ENCODE measurements at regions not wholly inside any gene's neighbourhood (a gene's known extent, or its start where the extent isn't known, plus 50 kb on each side); places are given as distances from the start of the nearest gene placed in this dataset.

- TF ChIP-seq POLR2A (IDR thresholded peaks at IDR 0.05) = no peak
- TF ChIP-seq, protein P1, sequence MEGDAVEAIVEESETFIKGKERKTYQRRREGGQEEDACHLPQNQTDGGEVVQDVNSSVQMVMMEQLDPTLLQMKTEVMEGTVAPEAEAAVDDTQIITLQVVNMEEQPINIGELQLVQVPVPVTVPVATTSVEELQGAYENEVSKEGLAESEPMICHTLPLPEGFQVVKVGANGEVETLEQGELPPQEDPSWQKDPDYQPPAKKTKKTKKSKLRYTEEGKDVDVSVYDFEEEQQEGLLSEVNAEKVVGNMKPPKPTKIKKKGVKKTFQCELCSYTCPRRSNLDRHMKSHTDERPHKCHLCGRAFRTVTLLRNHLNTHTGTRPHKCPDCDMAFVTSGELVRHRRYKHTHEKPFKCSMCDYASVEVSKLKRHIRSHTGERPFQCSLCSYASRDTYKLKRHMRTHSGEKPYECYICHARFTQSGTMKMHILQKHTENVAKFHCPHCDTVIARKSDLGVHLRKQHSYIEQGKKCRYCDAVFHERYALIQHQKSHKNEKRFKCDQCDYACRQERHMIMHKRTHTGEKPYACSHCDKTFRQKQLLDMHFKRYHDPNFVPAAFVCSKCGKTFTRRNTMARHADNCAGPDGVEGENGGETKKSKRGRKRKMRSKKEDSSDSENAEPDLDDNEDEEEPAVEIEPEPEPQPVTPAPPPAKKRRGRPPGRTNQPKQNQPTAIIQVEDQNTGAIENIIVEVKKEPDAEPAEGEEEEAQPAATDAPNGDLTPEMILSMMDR (IDR thresholded peaks at IDR 0.05 in 4 of 5, conservative IDR thresholded peaks at IDR 0.05 in 1 of 5) = no peak
These were observed 73.0 kb upstream of the ABCD3 start for GRCh38 chr1:94345148-94345721.

All from gastrocnemius medialis (tissue), 4 donors.